SK-N-SH treated with all-trans-retinoic acid at 6 μM for 48 hours (cell line): ENCODE measurements at regions not wholly inside any gene's neighbourhood (a gene's known extent, or its start where the extent isn't known, plus 50 kb on each side); places are given as distances from the start of the nearest gene placed in this dataset.

Experiments
- ATAC-seq: fragments of 200-7000 bp; cut with Tn5 transposase; 3 replicates; pipeline ENCODE4 v1.9.1; 2020; ENCODE audit warnings: mild to moderate bottlenecking, moderate library complexity
- BACH2 ChIP-seq: fragments of 250-450 bp; sonication (Bioruptor Pico); IDR thresholded peaks from 2 replicates; pipeline ENCODE4 v1.9.0; 2021; ENCODE audit warnings: mild to moderate bottlenecking, borderline replicate concordance
- CSDC2 ChIP-seq: fragments of 250-450 bp; sonication (Bioruptor Pico); IDR thresholded peaks from 2 replicates; pipeline ENCODE4 v1.5.0; 2020; ENCODE audit warnings: mild to moderate bottlenecking, moderate library complexity
- ESRRG ChIP-seq: fragments of 250-450 bp; sonication (Bioruptor Pico); IDR thresholded peaks from 2 replicates; pipeline ENCODE4 v1.6.1; 2021; ENCODE audit warnings: mild to moderate bottlenecking
- ISL1 ChIP-seq: fragments of 250-450 bp; sonication (Bioruptor Pico); IDR thresholded peaks from 2 replicates; pipeline ENCODE4 v2.1.2; 2022; ENCODE audit warnings: mild to moderate bottlenecking, moderate library complexity
- OSR1 ChIP-seq: fragments of 250-450 bp; sonication (Bioruptor Pico); IDR thresholded peaks from 2 replicates; pipeline ENCODE4 v1.8.0; 2022; ENCODE audit warnings: moderate library complexity, mild to moderate bottlenecking, inconsistent platforms
- PPARA ChIP-seq: fragments of 250-450 bp; sonication (Bioruptor Pico); IDR thresholded peaks from 2 replicates; pipeline ENCODE4 v1.5.0; 2020; ENCODE audit warnings: mild to moderate bottlenecking, borderline replicate concordance
- RARB ChIP-seq: fragments of 250-450 bp; sonication (Bioruptor Pico); IDR thresholded peaks from 2 replicates; pipeline ENCODE4 v1.8.0; 2021; ENCODE audit warnings: mild to moderate bottlenecking, moderate library complexity
- SNAI2 ChIP-seq: fragments of 250-450 bp; sonication (Bioruptor Pico); IDR thresholded peaks from 2 replicates; pipeline ENCODE4 v1.5.0; 2020; ENCODE audit warnings: mild to moderate bottlenecking, moderate library complexity
- TCF4 ChIP-seq: fragments of 250-450 bp; sonication (Bioruptor Pico); IDR thresholded peaks from 2 replicates; pipeline ENCODE4 v1.8.0; 2021; ENCODE audit warnings: mild to moderate bottlenecking, moderate library complexity, borderline replicate concordance
- TOX ChIP-seq: fragments of 250-450 bp; sonication (Bioruptor Pico); IDR thresholded peaks from 2 replicates; pipeline ENCODE4 v1.8.0; 2021; ENCODE audit warnings: mild to moderate bottlenecking, moderate library complexity, borderline replicate concordance
- ZFP3 ChIP-seq: fragments of 250-450 bp; sonication (Bioruptor Pico); IDR thresholded peaks from 2 replicates; pipeline ENCODE4 v1.5.0; 2020; ENCODE audit warnings: mild to moderate bottlenecking, moderate library complexity
- ZFP30 ChIP-seq: fragments of 450-650 bp; formaldehyde crosslinking; IDR thresholded peaks from 2 replicates; pipeline ENCODE4 v1.5.0; 2022; ENCODE audit warnings: mild to moderate bottlenecking, moderate library complexity
- ZNF565 ChIP-seq: fragments of 450-650 bp; formaldehyde crosslinking; conservative IDR thresholded peaks from 2 replicates; pipeline ENCODE4 v1.5.0; 2020; ENCODE audit warnings: low read depth, mild to moderate bottlenecking, moderate library complexity
- ZNF70 ChIP-seq: fragments of 450-650 bp; formaldehyde crosslinking; IDR thresholded peaks from 2 replicates; pipeline ENCODE4 v1.5.0; 2020; ENCODE audit warnings: mild to moderate bottlenecking, moderate library complexity
- ZNF8 ChIP-seq: fragments of 450-650 bp; formaldehyde crosslinking; IDR thresholded peaks from 2 replicates; pipeline ENCODE4 v1.5.0; 2020; ENCODE audit warnings: mild to moderate bottlenecking, moderate library complexity
- TF ChIP-seq, protein P1 (sequence below): fragments of 250-450 bp; sonication (Bioruptor Pico); IDR thresholded peaks from 2 replicates; pipeline ENCODE4 v1.8.0; 2021; ENCODE audit warnings: low read depth, mild to moderate bottlenecking, moderate library complexity, borderline replicate concordance
- TF ChIP-seq, protein P2 (sequence below): fragments of 250-450 bp; sonication (Bioruptor Pico); IDR thresholded peaks from 2 replicates; pipeline ENCODE4 v1.5.1; 2021; ENCODE audit warnings: mild to moderate bottlenecking, moderate library complexity
- TF ChIP-seq, protein P3 (sequence below): fragments of 250-450 bp; sonication (Bioruptor Pico); IDR thresholded peaks from 2 replicates; pipeline ENCODE4 v1.5.1; 2020; ENCODE audit warnings: low read depth, mild to moderate bottlenecking, moderate library complexity
- TF ChIP-seq, protein P4 (sequence below): fragments of 250-450 bp; sonication (Bioruptor Pico); IDR thresholded peaks from 2 replicates; pipeline ENCODE4 v1.8.0; 2020; ENCODE audit warnings: mild to moderate bottlenecking, moderate library complexity, borderline replicate concordance
- TF ChIP-seq, protein P5 (sequence below): fragments of 250-450 bp; sonication (Bioruptor Pico); IDR thresholded peaks from 2 replicates; pipeline ENCODE4 v1.5.0; 2020; ENCODE audit warnings: mild to moderate bottlenecking, moderate library complexity

DNA sequence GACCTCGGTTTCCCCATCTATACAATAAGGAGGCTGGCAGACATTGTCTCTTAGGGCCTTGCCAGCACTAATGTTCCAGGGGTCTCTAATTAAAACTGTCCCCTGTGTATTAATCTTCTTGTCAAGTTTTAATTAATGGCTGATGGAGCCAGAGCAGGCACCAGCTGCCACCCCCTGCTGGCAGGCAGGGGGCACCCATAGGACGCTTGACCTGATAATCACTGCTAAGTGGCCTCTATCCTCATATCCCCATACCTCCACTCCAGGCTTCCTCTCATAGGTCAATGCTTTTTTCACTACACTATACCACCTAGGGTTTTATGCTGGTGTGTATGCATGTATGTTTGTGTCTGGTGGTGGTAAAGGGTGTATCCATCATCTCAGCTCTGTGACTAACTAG lies 89.4 kb downstream of the EFNB1 start:
- TF ChIP-seq BACH2 (CRISPR knock-in tag): no peak
- TF ChIP-seq ZNF70: no peak
- TF ChIP-seq TCF4 (CRISPR knock-in tag): no peak
- TF ChIP-seq, protein P1, sequence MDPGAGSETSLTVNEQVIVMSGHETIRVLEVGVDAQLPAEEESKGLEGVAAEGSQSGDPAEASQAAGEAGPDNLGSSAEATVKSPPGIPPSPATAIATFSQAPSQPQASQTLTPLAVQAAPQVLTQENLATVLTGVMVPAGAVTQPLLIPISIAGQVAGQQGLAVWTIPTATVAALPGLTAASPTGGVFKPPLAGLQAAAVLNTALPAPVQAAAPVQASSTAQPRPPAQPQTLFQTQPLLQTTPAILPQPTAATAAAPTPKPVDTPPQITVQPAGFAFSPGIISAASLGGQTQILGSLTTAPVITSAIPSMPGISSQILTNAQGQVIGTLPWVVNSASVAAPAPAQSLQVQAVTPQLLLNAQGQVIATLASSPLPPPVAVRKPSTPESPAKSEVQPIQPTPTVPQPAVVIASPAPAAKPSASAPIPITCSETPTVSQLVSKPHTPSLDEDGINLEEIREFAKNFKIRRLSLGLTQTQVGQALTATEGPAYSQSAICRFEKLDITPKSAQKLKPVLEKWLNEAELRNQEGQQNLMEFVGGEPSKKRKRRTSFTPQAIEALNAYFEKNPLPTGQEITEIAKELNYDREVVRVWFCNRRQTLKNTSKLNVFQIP (CRISPR knock-in tag): no peak
- TF ChIP-seq CSDC2 (CRISPR knock-in tag): no peak
- no peak for TF ChIP-seq PPARA (CRISPR knock-in tag)
- no peak for TF ChIP-seq ZNF8 (CRISPR knock-in tag)
- no peak for TF ChIP-seq SNAI2
- no peak for TF ChIP-seq TOX (CRISPR knock-in tag)
- no peak for TF ChIP-seq ZFP30 (CRISPR knock-in tag)
- TF ChIP-seq, protein P2, sequence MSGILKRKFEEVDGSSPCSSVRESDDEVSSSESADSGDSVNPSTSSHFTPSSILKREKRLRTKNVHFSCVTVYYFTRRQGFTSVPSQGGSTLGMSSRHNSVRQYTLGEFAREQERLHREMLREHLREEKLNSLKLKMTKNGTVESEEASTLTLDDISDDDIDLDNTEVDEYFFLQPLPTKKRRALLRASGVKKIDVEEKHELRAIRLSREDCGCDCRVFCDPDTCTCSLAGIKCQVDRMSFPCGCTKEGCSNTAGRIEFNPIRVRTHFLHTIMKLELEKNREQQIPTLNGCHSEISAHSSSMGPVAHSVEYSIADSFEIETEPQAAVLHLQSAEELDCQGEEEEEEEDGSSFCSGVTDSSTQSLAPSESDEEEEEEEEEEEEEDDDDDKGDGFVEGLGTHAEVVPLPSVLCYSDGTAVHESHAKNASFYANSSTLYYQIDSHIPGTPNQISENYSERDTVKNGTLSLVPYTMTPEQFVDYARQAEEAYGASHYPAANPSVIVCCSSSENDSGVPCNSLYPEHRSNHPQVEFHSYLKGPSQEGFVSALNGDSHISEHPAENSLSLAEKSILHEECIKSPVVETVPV (CRISPR knock-in tag): no peak
- TF ChIP-seq ZFP3: no peak
- TF ChIP-seq, protein P3, sequence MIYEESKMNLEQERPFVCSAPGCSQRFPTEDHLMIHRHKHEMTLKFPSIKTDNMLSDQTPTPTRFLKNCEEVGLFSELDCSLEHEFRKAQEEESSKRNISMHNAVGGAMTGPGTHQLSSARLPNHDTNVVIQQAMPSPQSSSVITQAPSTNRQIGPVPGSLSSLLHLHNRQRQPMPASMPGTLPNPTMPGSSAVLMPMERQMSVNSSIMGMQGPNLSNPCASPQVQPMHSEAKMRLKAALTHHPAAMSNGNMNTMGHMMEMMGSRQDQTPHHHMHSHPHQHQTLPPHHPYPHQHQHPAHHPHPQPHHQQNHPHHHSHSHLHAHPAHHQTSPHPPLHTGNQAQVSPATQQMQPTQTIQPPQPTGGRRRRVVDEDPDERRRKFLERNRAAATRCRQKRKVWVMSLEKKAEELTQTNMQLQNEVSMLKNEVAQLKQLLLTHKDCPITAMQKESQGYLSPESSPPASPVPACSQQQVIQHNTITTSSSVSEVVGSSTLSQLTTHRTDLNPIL (CRISPR knock-in tag): no peak
- no peak for TF ChIP-seq RARB (CRISPR knock-in tag)
- TF ChIP-seq, protein P4, sequence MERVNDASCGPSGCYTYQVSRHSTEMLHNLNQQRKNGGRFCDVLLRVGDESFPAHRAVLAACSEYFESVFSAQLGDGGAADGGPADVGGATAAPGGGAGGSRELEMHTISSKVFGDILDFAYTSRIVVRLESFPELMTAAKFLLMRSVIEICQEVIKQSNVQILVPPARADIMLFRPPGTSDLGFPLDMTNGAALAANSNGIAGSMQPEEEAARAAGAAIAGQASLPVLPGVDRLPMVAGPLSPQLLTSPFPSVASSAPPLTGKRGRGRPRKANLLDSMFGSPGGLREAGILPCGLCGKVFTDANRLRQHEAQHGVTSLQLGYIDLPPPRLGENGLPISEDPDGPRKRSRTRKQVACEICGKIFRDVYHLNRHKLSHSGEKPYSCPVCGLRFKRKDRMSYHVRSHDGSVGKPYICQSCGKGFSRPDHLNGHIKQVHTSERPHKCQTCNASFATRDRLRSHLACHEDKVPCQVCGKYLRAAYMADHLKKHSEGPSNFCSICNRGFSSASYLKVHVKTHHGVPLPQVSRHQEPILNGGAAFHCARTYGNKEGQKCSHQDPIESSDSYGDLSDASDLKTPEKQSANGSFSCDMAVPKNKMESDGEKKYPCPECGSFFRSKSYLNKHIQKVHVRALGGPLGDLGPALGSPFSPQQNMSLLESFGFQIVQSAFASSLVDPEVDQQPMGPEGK (CRISPR knock-in tag): no peak

DNA sequence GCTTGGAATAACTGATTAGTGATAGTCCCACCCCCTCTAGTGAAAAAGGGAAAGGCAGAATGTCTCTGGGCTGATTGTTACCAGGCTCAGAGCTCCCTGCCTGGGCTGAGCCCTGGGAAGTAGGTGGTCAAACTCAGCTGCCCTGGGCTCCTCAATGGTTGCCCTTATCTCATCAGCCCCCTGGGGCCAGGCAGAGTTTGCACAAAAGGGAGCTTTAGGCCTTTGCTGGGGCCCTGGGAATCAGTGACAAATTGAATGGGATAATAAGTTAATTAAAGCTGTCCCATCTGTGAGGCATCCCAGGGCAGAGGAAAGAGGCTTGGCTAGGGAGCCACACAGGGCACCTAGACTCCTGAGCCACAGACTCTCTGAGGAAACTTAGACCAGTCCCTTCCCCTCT lies 89.0 kb downstream of the EFNB1 start:
- TF ChIP-seq ZNF565: no peak
- TF ChIP-seq, protein P2 (CRISPR knock-in tag): no peak
- no peak for TF ChIP-seq ZFP3
- TF ChIP-seq ZNF70: no peak
- TF ChIP-seq, protein P4 (CRISPR knock-in tag): no peak
- TF ChIP-seq PPARA (CRISPR knock-in tag): no peak
- TF ChIP-seq TOX (CRISPR knock-in tag): no peak
- TF ChIP-seq BACH2 (CRISPR knock-in tag): no peak
- TF ChIP-seq ISL1 (CRISPR knock-in tag): no peak
- TF ChIP-seq, protein P1 (CRISPR knock-in tag): no peak
- no peak for TF ChIP-seq ZNF8 (CRISPR knock-in tag)
- TF ChIP-seq ZFP30 (CRISPR knock-in tag): no peak
- ATAC-seq: no peak

More for the DNA sequence above, 89.4 kb downstream of the EFNB1 start:
- ATAC-seq: no peak

DNA sequence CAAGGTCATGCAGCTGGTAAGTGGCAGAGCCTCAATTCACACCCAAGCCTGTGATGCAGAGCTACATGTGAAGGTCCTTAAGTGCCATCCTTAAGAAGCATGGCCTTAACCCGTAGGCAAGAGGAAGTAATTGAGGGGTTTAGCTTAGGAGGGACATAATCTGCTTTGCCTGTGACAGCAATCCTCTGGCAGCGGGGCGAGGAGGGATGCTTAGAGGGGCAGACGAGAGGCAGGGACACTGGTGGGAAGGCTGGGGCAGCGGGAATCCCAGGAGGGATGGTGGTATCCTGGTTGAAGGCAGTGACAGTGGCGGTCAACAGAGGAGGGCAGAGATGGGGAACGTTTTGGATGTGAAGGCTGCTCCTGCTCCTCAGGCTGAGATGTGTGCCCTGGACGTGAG lies 88.1 kb downstream of the EFNB1 start:
- ATAC-seq: no peak
- TF ChIP-seq ZFP3 (no peak), TCF4 (CRISPR knock-in tag) (no peak), ESRRG (CRISPR knock-in tag) (no peak), CSDC2 (CRISPR knock-in tag) (no peak), OSR1 (no peak)
- TF ChIP-seq, protein P5, sequence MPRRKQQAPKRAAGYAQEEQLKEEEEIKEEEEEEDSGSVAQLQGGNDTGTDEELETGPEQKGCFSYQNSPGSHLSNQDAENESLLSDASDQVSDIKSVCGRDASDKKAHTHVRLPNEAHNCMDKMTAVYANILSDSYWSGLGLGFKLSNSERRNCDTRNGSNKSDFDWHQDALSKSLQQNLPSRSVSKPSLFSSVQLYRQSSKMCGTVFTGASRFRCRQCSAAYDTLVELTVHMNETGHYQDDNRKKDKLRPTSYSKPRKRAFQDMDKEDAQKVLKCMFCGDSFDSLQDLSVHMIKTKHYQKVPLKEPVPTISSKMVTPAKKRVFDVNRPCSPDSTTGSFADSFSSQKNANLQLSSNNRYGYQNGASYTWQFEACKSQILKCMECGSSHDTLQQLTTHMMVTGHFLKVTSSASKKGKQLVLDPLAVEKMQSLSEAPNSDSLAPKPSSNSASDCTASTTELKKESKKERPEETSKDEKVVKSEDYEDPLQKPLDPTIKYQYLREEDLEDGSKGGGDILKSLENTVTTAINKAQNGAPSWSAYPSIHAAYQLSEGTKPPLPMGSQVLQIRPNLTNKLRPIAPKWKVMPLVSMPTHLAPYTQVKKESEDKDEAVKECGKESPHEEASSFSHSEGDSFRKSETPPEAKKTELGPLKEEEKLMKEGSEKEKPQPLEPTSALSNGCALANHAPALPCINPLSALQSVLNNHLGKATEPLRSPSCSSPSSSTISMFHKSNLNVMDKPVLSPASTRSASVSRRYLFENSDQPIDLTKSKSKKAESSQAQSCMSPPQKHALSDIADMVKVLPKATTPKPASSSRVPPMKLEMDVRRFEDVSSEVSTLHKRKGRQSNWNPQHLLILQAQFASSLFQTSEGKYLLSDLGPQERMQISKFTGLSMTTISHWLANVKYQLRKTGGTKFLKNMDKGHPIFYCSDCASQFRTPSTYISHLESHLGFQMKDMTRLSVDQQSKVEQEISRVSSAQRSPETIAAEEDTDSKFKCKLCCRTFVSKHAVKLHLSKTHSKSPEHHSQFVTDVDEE: no peak
- TF ChIP-seq, protein P1 (CRISPR knock-in tag): no peak
